OCI-M2 (cell line): ENCODE measurements at regions not wholly inside any gene's neighbourhood (a gene's known extent, or its start where the extent isn't known, plus 50 kb on each side); places are given as distances from the start of the nearest gene placed in this dataset.
"Not testable (repeated sequence)": the region's sequence is repeated elsewhere in the genome, so short reads cannot be mapped to it uniquely, and the experiment has no call there.

Experiments
- DNase-seq: peaks from one replicate; lab custom pipeline; 2025; ENCODE audit not compliant: unreplicated experiment; lab: John Stamatoyannopoulos, UW

- no peak for DNase-seq
Observed at GRCh38 chr2:185245806-185246205, 492.8 kb upstream of the FSIP2 start.

- no peak for DNase-seq
Observed at GRCh38 chr2:185246717-185247116, 491.9 kb upstream of the FSIP2 start.

- DNase-seq = no peak
Observed at GRCh38 chr2:185255566-185255965, 483.0 kb upstream of the FSIP2 start.

GRCh38 chr2:185265747-185266146 is 472.9 kb upstream of the FSIP2 start:
- no peak for DNase-seq

GRCh38 chr2:185268651-185269050 is 470.0 kb upstream of the FSIP2 start:
- no peak for DNase-seq

- no peak for DNase-seq
Observed at GRCh38 chr2:185274718-185275484, 463.7 kb upstream of the FSIP2 start.

- DNase-seq = not testable (repeated sequence)
Observed at GRCh38 chr2:185275979-185276378, 462.6 kb upstream of the FSIP2 start.

- DNase-seq = no peak
Observed at GRCh38 chr2:185278761-185279160, 459.8 kb upstream of the FSIP2 start.

- DNase-seq = no peak
Observed at GRCh38 chr2:185279999-185280398, 458.6 kb upstream of the FSIP2 start.

GRCh38 chr2:185284696-185285095 is 453.9 kb upstream of the FSIP2 start:
- no peak for DNase-seq

GRCh38 chr2:185290012-185290411 is 448.6 kb upstream of the FSIP2 start:
- not testable (repeated sequence) for DNase-seq

GRCh38 chr2:185291035-185291647 is 447.5 kb upstream of the FSIP2 start:
- DNase-seq = peak; percentile 11

GRCh38 chr2:185299867-185300266 is 438.7 kb upstream of the FSIP2 start:
- DNase-seq = no peak

GRCh38 chr2:185306119-185306518 is 432.5 kb upstream of the FSIP2 start:
- no peak for DNase-seq

- no peak for DNase-seq
Observed at GRCh38 chr2:185316383-185316782, 422.2 kb upstream of the FSIP2 start.

GRCh38 chr2:185318271-185318724 is 420.3 kb upstream of the FSIP2 start:
- DNase-seq = no peak

GRCh38 chr2:185335879-185336278 is 402.7 kb upstream of the FSIP2 start:
- DNase-seq = no peak

GRCh38 chr2:185337033-185337432 is 401.6 kb upstream of the FSIP2 start:
- DNase-seq = no peak

GRCh38 chr2:185338104-185338503 is 400.5 kb upstream of the FSIP2 start:
- no peak for DNase-seq

- no peak for DNase-seq
Observed at GRCh38 chr2:185347445-185347844, 391.2 kb upstream of the FSIP2 start.

GRCh38 chr2:185360776-185361175 is 377.8 kb upstream of the FSIP2 start:
- DNase-seq = no peak

GRCh38 chr2:185372188-185372587 is 366.4 kb upstream of the FSIP2 start:
- DNase-seq = no peak

GRCh38 chr2:185373229-185373628 is 365.4 kb upstream of the FSIP2 start:
- no peak for DNase-seq
